Neural progenitor cell (in vitro differentiated cells): ENCODE measurements at regions not wholly inside any gene's neighbourhood (a gene's known extent, or its start where the extent isn't known, plus 50 kb on each side); places are given as distances from the start of the nearest gene placed in this dataset.

Experiments used
- EZH2 ChIP-seq: fragments of 200-600 bp; sonication (generic); IDR thresholded peaks from 2 replicates; pipeline ENCODE4 v1.6.1; 2017; ENCODE audit warnings: antibody characterized with exemption, mild to moderate bottlenecking, moderate library complexity
- EZH2phosphoT487 ChIP-seq: fragments of 200-600 bp; sonication (generic); IDR thresholded peaks from 2 replicates; pipeline ENCODE4 v1.6.1; 2017; ENCODE audit warnings: antibody characterized with exemption
- TF ChIP-seq, protein P1 (sequence below): fragments of 200-600 bp; sonication (generic); IDR thresholded peaks from 2 replicates; pipeline ENCODE4 v1.5.1; 2017; ENCODE audit warnings: antibody characterized with exemption, mild to moderate bottlenecking

DNA sequence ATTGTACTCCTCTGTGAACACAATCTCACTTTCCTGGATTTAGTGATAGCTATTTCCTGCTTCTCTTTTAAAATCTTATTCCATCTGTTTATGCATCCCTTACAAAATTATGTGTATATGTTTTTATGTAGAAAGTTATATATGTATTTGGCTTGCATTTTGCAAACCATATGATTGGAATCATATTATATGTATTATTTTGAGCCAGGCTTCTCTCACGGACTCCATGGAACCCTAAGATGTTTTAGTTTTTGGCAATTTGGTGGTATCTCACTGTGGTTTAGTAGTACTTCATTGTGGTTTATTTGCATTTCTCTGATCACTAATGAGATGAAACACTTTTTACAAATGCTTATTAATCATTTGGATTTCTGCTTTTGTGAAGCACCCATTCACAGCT is 507.3 kb upstream of the KIRREL3 start:
- TF ChIP-seq, protein P1, sequence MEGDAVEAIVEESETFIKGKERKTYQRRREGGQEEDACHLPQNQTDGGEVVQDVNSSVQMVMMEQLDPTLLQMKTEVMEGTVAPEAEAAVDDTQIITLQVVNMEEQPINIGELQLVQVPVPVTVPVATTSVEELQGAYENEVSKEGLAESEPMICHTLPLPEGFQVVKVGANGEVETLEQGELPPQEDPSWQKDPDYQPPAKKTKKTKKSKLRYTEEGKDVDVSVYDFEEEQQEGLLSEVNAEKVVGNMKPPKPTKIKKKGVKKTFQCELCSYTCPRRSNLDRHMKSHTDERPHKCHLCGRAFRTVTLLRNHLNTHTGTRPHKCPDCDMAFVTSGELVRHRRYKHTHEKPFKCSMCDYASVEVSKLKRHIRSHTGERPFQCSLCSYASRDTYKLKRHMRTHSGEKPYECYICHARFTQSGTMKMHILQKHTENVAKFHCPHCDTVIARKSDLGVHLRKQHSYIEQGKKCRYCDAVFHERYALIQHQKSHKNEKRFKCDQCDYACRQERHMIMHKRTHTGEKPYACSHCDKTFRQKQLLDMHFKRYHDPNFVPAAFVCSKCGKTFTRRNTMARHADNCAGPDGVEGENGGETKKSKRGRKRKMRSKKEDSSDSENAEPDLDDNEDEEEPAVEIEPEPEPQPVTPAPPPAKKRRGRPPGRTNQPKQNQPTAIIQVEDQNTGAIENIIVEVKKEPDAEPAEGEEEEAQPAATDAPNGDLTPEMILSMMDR: no peak
- TF ChIP-seq EZH2 (no peak), EZH2phosphoT487 (no peak)
